ENCODE measurements at regions not wholly inside any gene's neighbourhood (a gene's known extent, or its start where the extent isn't known, plus 50 kb on each side); places are given as distances from the start of the nearest gene placed in this dataset.

DNA sequence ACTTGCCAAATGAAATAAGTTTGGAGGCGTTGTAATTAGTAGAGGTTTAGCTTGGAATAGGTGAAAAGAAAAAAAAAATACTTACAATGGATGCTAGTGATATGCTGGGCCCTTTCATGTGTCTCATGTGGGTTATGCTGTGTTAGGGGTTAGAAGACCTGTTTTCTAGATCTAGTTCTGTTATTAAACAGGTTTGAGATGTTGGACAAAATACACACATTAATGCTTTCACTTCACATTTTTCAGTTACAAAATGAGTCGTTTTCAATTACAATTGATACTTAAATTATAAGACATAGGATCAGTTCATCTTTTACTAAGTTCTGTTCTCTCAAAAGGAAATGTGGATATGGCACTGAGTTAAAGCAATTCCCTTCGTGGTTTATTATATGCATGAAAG is 509.8 kb downstream of the EPM2A start:
- Mint-ChIP-seq H3K4me3 (ENCODE audit: unreplicated experiment) (no peak overlapping the region), H3K9me3 (ENCODE audit: unreplicated experiment) (no peaks in the 10 kb centered on the region), H3K27me3 (ENCODE audit: unreplicated experiment) (no peaks in the 10 kb centered on the region), H3K4me1 (ENCODE audit: unreplicated experiment) (peaks cover 2% of the 10 kb centered on the region), H3K27ac (ENCODE audit: unreplicated experiment) (no peak overlapping the region), H3K36me3 (ENCODE audit: low read depth, unreplicated experiment) (no peaks in the 10 kb centered on the region)
- no peak for TF ChIP-seq CTCF (IDR thresholded peaks at IDR 0.05; ENCODE audit: unreplicated experiment)
- no peak for DNase-seq (ENCODE audit: low spot score)

DNA sequence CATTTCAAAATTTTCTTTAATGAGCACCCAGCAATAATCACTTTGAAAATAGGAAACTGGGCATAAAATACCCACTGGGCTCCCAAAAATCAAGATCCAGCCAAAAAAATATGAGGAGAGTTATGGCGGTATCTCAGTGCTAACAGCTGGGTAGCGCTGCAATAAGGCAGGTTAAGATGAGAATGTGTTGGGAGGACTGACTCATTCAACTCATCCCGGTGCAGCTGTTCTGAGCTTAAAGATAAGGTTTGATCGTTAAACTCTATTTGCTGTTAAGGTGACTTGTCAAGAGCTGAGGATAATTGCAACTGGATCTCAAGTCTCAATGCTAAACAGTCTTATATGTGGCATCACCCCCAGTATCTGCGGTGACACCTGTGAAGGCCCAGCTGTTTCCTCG is 507.7 kb downstream of the EPM2A start:
- no peak overlapping the region for H3K4me3 Mint-ChIP-seq (ENCODE audit: unreplicated experiment)
- TF ChIP-seq CTCF (IDR thresholded peaks at IDR 0.05; ENCODE audit: unreplicated experiment): no peak

DNA sequence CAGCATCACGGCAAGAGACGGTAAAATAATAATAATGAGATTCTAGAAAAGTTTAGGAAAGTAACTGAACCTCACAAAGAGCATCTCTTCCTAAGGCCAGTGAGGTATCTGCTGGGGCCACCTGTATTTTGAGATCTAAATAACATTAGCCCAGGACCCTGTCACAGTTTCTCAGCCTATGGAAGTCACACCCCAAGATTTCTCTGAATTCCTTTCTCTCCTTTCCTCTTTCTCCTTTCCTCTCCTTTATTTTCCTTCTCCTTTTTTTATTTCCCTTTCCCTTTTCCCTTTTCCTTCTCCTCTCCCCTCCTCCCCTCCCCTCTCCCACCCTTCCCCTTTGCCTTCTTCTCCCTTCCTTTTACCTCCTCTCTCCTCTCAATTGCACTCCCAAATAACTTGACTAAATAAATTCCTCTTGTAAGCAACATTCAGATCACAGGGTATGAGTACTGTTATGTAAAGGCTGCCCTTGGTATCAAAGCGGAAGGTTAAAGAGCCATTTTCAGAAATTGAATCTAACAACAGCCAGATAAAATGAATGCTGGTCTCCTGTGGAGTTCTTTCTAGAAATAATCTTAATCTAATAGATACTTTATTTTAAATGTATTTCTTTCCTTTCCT is 506.2 kb downstream of the EPM2A start:
- no peak for DNase-seq (ENCODE audit: low spot score)
- no peak overlapping the region for H3K27ac Mint-ChIP-seq (ENCODE audit: unreplicated experiment)
- H3K4me1 Mint-ChIP-seq (ENCODE audit: unreplicated experiment): peaks cover 2% of the 10 kb centered on the region
- no peaks in the 10 kb centered on the region for H3K9me3 Mint-ChIP-seq (ENCODE audit: unreplicated experiment)
- no peaks in the 10 kb centered on the region for H3K27me3 Mint-ChIP-seq (ENCODE audit: unreplicated experiment)
- no peak overlapping the region for H3K4me3 Mint-ChIP-seq (ENCODE audit: unreplicated experiment)
- H3K36me3 Mint-ChIP-seq (ENCODE audit: low read depth, unreplicated experiment): no peaks in the 10 kb centered on the region
- TF ChIP-seq CTCF (IDR thresholded peaks at IDR 0.05; ENCODE audit: unreplicated experiment): no peak

More for the DNA sequence above, 507.7 kb downstream of the EPM2A start:
- no peaks in the 10 kb centered on the region for H3K27me3 Mint-ChIP-seq (ENCODE audit: unreplicated experiment)
- H3K4me1 Mint-ChIP-seq (ENCODE audit: unreplicated experiment): peaks cover 2% of the 10 kb centered on the region
- H3K9me3 Mint-ChIP-seq (ENCODE audit: unreplicated experiment): no peaks in the 10 kb centered on the region
- H3K27ac Mint-ChIP-seq (ENCODE audit: unreplicated experiment): no peak overlapping the region
- H3K36me3 Mint-ChIP-seq (ENCODE audit: low read depth, unreplicated experiment): no peaks in the 10 kb centered on the region
- no peak for DNase-seq (ENCODE audit: low spot score)

GRCh38 chr6:145233955-145234354 is 501.4 kb downstream of the EPM2A start:
- no peaks in the 10 kb centered on the region for H3K36me3 Mint-ChIP-seq (ENCODE audit: low read depth, unreplicated experiment)
- no peak overlapping the region for H3K27ac Mint-ChIP-seq (ENCODE audit: unreplicated experiment)
- H3K27me3 Mint-ChIP-seq (ENCODE audit: unreplicated experiment): no peaks in the 10 kb centered on the region
- DNase-seq (ENCODE audit: low spot score): no peak
- H3K4me1 Mint-ChIP-seq (ENCODE audit: unreplicated experiment): no peaks in the 10 kb centered on the region
- no peak for TF ChIP-seq CTCF (IDR thresholded peaks at IDR 0.05; ENCODE audit: unreplicated experiment)
- H3K4me3 Mint-ChIP-seq (ENCODE audit: unreplicated experiment): no peak overlapping the region
- H3K9me3 Mint-ChIP-seq (ENCODE audit: unreplicated experiment): no peaks in the 10 kb centered on the region

DNA sequence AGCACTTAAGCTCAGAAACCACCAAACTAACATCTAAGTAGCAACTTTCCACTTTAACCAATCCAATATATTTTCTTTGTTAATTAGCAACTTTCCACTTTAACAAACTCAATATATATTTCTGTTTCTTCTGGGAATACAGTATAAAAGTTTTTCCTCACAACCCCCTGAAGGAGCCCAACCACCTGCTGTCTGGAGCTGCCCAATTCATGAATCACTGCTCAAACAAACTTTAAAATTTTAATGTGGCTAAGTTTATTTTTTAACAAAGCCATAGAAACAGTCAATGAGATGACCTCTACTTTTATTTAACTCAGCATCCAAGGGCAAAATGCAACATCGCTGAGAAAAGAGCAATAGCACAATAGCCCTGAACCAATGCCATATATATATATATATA is 500.1 kb downstream of the EPM2A start:
- Mint-ChIP-seq H3K9me3 (ENCODE audit: unreplicated experiment) (no peaks in the 10 kb centered on the region), H3K27ac (ENCODE audit: unreplicated experiment) (no peak overlapping the region), H3K4me3 (ENCODE audit: unreplicated experiment) (no peak overlapping the region), H3K27me3 (ENCODE audit: unreplicated experiment) (no peaks in the 10 kb centered on the region), H3K36me3 (ENCODE audit: low read depth, unreplicated experiment) (no peaks in the 10 kb centered on the region), H3K4me1 (ENCODE audit: unreplicated experiment) (no peaks in the 10 kb centered on the region)
- DNase-seq (ENCODE audit: low spot score): no peak
- TF ChIP-seq CTCF (IDR thresholded peaks at IDR 0.05; ENCODE audit: unreplicated experiment): no peak

Data from endothelial cell (in vitro differentiated cells).